ENCODE measurements at regions not wholly inside any gene's neighbourhood (a gene's known extent, or its start where the extent isn't known, plus 50 kb on each side); places are given as distances from the start of the nearest gene placed in this dataset.

DNA sequence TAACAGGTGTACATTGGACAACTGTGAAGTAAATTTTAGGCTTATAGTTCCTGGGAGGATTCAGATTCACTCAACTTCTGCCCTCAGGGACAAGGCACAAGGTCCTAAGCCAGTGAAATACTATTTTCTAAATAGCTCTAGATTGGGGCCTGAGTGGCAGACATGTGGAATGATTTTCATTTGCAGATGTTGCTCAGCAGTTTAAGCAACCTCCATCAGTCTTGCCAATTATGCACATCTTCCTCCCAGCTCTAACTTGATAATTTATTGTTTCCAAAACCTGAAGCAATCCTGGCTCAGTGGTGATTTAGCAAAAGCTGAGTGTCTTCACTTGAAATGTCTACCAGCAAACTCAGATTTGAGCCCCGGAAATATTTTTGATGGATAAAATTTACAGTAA is 116.2 kb downstream of the SCP2D1 start:
- no peaks in the 10 kb centered on the region for H3F3A ChIP-seq (replicated peaks; ENCODE audit: insufficient read depth)
- H4K20me1 ChIP-seq (ENCODE audit: insufficient read depth), result no peaks in the 10 kb centered on the region
- no peaks in the 10 kb centered on the region for H3K9me2 ChIP-seq
- H3K36me3 ChIP-seq (replicated peaks in 1 of 2; ENCODE audit: control insufficient read depth in 1 of 2, insufficient read depth in 2 of 2, low read length in 1 of 2), result no peaks in the 10 kb centered on the region
- no peak overlapping the region for H3K27ac ChIP-seq (ENCODE audit: low read depth in 2 of 2, low read length in 1 of 2)
- no peak overlapping the region for H3K9ac ChIP-seq
- 0% methylated on average over 1 of the region's 1 CpG for WGBS (ENCODE audit: low lambda C conversion rate)
- H3K4me3 ChIP-seq (ENCODE audit: low read depth in 2 of 2, low read length in 1 of 2), result no peak overlapping the region
- H3K27me3 ChIP-seq (ENCODE audit: insufficient read depth), result no peaks in the 10 kb centered on the region
- no peak for TF ChIP-seq FOXJ3 (CRISPR knock-in tag; IDR thresholded peaks at IDR 0.05)
- no peak for TF ChIP-seq JUND (IDR thresholded peaks at IDR 0.05)
- TF ChIP-seq POLR2AphosphoS5 (IDR thresholded peaks at IDR 0.05; ENCODE audit: low read depth, low read length), result no peak
- TF ChIP-seq GATA2 (CRISPR knock-in tag; IDR thresholded peaks at IDR 0.05), result no peak
- no peak for TF ChIP-seq MEF2A (IDR thresholded peaks at IDR 0.05; ENCODE audit: borderline replicate concordance, low read depth)
- no peak for TF ChIP-seq TCF12 (IDR thresholded peaks at IDR 0.05)
- H3K9me3 ChIP-seq, result no peaks in the 10 kb centered on the region
- no peak for DNase-seq
- H3K4me2 ChIP-seq, result no peak overlapping the region
- ChIA-PET CTCF (no interaction called here), POLR2A (no interaction called here)
- H2AFZ ChIP-seq (ENCODE audit: low read depth), result no peak overlapping the region
- H3K79me2 ChIP-seq (ENCODE audit: insufficient read depth), result no peaks in the 10 kb centered on the region
- no peaks in the 10 kb centered on the region for H3K4me1 ChIP-seq (ENCODE audit: control insufficient read depth in 1 of 2, insufficient read depth in 2 of 2, low read depth in 1 of 2, low read length in 1 of 2)

DNA sequence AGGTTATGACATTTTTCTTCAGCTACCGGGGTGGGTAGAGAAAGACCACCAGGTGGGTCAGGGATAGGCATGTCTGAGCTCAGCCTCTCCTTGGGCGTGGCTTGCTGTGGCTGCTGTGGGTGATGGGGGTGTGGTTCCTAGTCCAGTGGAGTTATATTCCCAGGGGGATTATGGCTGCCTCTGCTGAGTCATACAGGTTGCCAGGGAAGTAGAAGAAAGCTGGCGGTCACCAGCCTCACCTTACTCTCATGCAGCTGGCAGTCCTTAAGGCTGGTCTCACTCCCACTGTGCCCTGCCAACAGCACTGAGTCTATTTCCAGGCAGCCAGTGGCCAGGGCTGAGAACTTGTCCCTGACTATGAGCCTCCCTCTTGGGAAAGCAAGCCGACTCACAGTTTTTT is 130.0 kb downstream of the SCP2D1 start:
- H3K4me3 ChIP-seq (ENCODE audit: low read depth in 2 of 2, low read length in 1 of 2), result no peak overlapping the region
- 14% methylated on average over 4 of the region's 4 CpGs for WGBS (ENCODE audit: low lambda C conversion rate)
- no peaks in the 10 kb centered on the region for H3F3A ChIP-seq (replicated peaks; ENCODE audit: insufficient read depth)
- no peaks in the 10 kb centered on the region for H4K20me1 ChIP-seq (ENCODE audit: insufficient read depth)
- H3K79me2 ChIP-seq (ENCODE audit: insufficient read depth), result no peaks in the 10 kb centered on the region
- H3K9me2 ChIP-seq, result no peaks in the 10 kb centered on the region
- ChIA-PET POLR2A (no interaction called here), CTCF (interaction anchor here (1.7 kb wide), 1 partner anchor 27 kb away, joined by 3 read pairs; no protein-coding TSS in a partner anchor)
- DNase-seq, result no peak
- no peaks in the 10 kb centered on the region for H3K36me3 ChIP-seq (replicated peaks in 1 of 2; ENCODE audit: control insufficient read depth in 1 of 2, insufficient read depth in 2 of 2, low read length in 1 of 2)
- no peak for TF ChIP-seq YY1 (IDR thresholded peaks at IDR 0.05; ENCODE audit: low read depth)
- TF ChIP-seq MEF2A (IDR thresholded peaks at IDR 0.05; ENCODE audit: borderline replicate concordance, low read depth), result no peak
- TF ChIP-seq POLR2AphosphoS5 (IDR thresholded peaks at IDR 0.05; ENCODE audit: low read depth, low read length), result no peak
- H2AFZ ChIP-seq (ENCODE audit: low read depth), result no peak overlapping the region
- H3K4me1 ChIP-seq (ENCODE audit: control insufficient read depth in 1 of 2, insufficient read depth in 2 of 2, low read depth in 1 of 2, low read length in 1 of 2), result no peaks in the 10 kb centered on the region
- H3K27ac ChIP-seq (ENCODE audit: low read depth in 2 of 2, low read length in 1 of 2), result no peak overlapping the region
- no peak overlapping the region for H3K9ac ChIP-seq
- no peak overlapping the region for H3K4me2 ChIP-seq
- H3K27me3 ChIP-seq (ENCODE audit: insufficient read depth), result peaks cover 5% of the 10 kb centered on the region; the same call in 1 of the 2 replicates
- no peaks in the 10 kb centered on the region for H3K9me3 ChIP-seq

DNA sequence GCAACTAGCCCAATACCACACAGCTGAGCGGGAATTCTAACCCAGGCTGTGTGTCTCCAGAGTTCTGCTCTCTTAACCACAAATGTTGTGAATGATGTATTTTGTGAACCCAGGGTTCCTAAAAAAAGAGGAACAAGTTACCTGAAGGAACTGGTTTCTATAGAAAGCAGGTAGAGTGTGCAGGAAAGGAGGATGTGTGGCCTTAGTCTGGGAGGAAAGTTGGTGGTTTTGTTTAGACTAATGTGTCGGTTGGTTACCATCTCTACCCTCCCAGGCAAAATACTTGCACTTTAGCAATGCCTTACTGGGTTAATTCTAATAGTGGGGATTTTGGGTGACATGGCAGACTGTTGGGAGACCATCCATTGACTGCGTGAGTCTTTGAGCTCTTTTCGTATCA is 143.3 kb downstream of the SCP2D1 start:
- Histone ChIP-seq H3K27me3 (ENCODE audit: insufficient read depth) (no peaks in the 10 kb centered on the region), H3K4me1 (ENCODE audit: control insufficient read depth in 1 of 2, insufficient read depth in 2 of 2, low read depth in 1 of 2, low read length in 1 of 2) (no peaks in the 10 kb centered on the region), H3K9me3 (no peaks in the 10 kb centered on the region), H3K9ac (no peak overlapping the region), H3K9me2 (no peaks in the 10 kb centered on the region), H2AFZ (ENCODE audit: low read depth) (no peak overlapping the region), H3F3A (replicated peaks; ENCODE audit: insufficient read depth) (no peaks in the 10 kb centered on the region), H3K4me3 (ENCODE audit: low read depth in 2 of 2, low read length in 1 of 2) (no peak overlapping the region), H3K79me2 (ENCODE audit: insufficient read depth) (no peaks in the 10 kb centered on the region), H3K36me3 (replicated peaks in 1 of 2; ENCODE audit: control insufficient read depth in 1 of 2, insufficient read depth in 2 of 2, low read length in 1 of 2) (no peaks in the 10 kb centered on the region), H4K20me1 (ENCODE audit: insufficient read depth) (no peaks in the 10 kb centered on the region), H3K27ac (ENCODE audit: low read depth in 2 of 2, low read length in 1 of 2) (no peak overlapping the region), H3K4me2 (no peak overlapping the region)
- no peak for DNase-seq
- 4% methylated on average over 4 of the region's 4 CpGs for WGBS (ENCODE audit: low lambda C conversion rate)
- ChIA-PET CTCF (no interaction called here), POLR2A (no interaction called here)
- TF ChIP-seq FOXJ3 (CRISPR knock-in tag; IDR thresholded peaks at IDR 0.05) (no peak), SMC3 (IDR thresholded peaks at IDR 0.05; ENCODE audit: low read depth, low read length) (no peak), POLR2AphosphoS5 (IDR thresholded peaks at IDR 0.05; ENCODE audit: low read depth, low read length) (no peak), RFX5 (IDR thresholded peaks at IDR 0.05; ENCODE audit: low read length) (no peak), CHD2 (IDR thresholded peaks at IDR 0.05; ENCODE audit: low read length, partially characterized antibody) (no peak), GATA2 (CRISPR knock-in tag; IDR thresholded peaks at IDR 0.05) (no peak), RAD21 (IDR thresholded peaks at IDR 0.05; ENCODE audit: low read length) (no peak), RXRA (IDR thresholded peaks at IDR 0.05; ENCODE audit: borderline replicate concordance, low read depth) (no peak), MEF2A (IDR thresholded peaks at IDR 0.05; ENCODE audit: borderline replicate concordance, low read depth) (no peak)
- TF ChIP-seq, protein P1, sequence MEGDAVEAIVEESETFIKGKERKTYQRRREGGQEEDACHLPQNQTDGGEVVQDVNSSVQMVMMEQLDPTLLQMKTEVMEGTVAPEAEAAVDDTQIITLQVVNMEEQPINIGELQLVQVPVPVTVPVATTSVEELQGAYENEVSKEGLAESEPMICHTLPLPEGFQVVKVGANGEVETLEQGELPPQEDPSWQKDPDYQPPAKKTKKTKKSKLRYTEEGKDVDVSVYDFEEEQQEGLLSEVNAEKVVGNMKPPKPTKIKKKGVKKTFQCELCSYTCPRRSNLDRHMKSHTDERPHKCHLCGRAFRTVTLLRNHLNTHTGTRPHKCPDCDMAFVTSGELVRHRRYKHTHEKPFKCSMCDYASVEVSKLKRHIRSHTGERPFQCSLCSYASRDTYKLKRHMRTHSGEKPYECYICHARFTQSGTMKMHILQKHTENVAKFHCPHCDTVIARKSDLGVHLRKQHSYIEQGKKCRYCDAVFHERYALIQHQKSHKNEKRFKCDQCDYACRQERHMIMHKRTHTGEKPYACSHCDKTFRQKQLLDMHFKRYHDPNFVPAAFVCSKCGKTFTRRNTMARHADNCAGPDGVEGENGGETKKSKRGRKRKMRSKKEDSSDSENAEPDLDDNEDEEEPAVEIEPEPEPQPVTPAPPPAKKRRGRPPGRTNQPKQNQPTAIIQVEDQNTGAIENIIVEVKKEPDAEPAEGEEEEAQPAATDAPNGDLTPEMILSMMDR (IDR thresholded peaks at IDR 0.05), result no peak
- TF ChIP-seq, protein P2, sequence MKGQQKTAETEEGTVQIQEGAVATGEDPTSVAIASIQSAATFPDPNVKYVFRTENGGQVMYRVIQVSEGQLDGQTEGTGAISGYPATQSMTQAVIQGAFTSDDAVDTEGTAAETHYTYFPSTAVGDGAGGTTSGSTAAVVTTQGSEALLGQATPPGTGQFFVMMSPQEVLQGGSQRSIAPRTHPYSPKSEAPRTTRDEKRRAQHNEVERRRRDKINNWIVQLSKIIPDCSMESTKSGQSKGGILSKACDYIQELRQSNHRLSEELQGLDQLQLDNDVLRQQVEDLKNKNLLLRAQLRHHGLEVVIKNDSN (IDR thresholded peaks at IDR 0.05; ENCODE audit: borderline replicate concordance, low read depth), result no peak
- TF ChIP-seq, protein P3, sequence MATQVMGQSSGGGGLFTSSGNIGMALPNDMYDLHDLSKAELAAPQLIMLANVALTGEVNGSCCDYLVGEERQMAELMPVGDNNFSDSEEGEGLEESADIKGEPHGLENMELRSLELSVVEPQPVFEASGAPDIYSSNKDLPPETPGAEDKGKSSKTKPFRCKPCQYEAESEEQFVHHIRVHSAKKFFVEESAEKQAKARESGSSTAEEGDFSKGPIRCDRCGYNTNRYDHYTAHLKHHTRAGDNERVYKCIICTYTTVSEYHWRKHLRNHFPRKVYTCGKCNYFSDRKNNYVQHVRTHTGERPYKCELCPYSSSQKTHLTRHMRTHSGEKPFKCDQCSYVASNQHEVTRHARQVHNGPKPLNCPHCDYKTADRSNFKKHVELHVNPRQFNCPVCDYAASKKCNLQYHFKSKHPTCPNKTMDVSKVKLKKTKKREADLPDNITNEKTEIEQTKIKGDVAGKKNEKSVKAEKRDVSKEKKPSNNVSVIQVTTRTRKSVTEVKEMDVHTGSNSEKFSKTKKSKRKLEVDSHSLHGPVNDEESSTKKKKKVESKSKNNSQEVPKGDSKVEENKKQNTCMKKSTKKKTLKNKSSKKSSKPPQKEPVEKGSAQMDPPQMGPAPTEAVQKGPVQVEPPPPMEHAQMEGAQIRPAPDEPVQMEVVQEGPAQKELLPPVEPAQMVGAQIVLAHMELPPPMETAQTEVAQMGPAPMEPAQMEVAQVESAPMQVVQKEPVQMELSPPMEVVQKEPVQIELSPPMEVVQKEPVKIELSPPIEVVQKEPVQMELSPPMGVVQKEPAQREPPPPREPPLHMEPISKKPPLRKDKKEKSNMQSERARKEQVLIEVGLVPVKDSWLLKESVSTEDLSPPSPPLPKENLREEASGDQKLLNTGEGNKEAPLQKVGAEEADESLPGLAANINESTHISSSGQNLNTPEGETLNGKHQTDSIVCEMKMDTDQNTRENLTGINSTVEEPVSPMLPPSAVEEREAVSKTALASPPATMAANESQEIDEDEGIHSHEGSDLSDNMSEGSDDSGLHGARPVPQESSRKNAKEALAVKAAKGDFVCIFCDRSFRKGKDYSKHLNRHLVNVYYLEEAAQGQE (IDR thresholded peaks at IDR 0.05; ENCODE audit: low read depth, low read length), result no peak
- TF ChIP-seq, protein P4, sequence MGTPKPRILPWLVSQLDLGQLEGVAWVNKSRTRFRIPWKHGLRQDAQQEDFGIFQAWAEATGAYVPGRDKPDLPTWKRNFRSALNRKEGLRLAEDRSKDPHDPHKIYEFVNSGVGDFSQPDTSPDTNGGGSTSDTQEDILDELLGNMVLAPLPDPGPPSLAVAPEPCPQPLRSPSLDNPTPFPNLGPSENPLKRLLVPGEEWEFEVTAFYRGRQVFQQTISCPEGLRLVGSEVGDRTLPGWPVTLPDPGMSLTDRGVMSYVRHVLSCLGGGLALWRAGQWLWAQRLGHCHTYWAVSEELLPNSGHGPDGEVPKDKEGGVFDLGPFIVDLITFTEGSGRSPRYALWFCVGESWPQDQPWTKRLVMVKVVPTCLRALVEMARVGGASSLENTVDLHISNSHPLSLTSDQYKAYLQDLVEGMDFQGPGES (IDR thresholded peaks at IDR 0.05; ENCODE audit: low read depth, low read length), result no peak
